ENCODE measurements at regions not wholly inside any gene's neighbourhood (a gene's known extent, or its start where the extent isn't known, plus 50 kb on each side); places are given as distances from the start of the nearest gene placed in this dataset.

DNA sequence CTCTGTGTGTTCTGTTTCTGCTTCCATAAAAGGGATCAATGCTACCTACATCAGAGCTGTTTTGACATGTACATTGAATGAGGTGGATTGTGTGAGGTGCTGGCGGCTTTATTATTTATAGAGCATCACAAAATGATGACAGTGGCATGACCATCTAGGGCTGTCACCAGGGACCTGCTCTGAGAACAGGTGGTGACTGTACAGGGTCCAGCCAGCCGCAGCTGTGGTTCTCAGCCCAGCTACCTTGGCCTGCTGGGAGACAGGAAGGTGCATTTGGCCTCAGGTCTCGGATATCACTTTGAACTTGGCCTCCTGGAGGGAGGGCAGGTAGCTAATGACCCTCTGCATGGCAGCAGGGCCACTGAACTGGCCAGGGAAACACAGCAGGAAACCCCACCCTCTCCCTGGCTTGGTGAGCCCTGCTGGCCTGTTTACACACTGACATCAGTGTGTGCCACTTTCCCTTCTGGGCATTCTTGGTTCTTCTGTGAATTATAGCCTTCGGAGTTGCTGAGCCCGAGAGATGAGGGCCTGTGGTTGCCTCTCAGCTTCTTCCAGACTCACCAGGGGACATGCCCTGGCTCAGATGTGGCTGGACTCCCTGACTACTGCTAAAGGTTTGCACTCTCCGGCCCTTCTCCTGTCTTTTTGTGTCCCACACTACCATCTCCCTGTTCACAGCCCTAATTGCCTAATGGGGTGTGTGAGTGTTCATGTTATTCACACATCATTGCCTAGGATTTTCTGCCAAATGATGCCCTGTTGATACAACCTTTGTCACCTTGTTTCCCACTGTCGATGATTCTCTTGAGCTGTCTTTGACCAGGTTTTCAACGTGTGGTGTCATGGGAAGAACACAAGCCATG is 109.2 kb upstream of the RAB12 start:
- TF ChIP-seq JUND (IDR thresholded peaks at IDR 0.05): no peak
- no peak for TF ChIP-seq GABPA (IDR thresholded peaks at IDR 0.05 in 1 of 2, conservative IDR thresholded peaks at IDR 0.05 in 1 of 2)
- TF ChIP-seq, protein P1, sequence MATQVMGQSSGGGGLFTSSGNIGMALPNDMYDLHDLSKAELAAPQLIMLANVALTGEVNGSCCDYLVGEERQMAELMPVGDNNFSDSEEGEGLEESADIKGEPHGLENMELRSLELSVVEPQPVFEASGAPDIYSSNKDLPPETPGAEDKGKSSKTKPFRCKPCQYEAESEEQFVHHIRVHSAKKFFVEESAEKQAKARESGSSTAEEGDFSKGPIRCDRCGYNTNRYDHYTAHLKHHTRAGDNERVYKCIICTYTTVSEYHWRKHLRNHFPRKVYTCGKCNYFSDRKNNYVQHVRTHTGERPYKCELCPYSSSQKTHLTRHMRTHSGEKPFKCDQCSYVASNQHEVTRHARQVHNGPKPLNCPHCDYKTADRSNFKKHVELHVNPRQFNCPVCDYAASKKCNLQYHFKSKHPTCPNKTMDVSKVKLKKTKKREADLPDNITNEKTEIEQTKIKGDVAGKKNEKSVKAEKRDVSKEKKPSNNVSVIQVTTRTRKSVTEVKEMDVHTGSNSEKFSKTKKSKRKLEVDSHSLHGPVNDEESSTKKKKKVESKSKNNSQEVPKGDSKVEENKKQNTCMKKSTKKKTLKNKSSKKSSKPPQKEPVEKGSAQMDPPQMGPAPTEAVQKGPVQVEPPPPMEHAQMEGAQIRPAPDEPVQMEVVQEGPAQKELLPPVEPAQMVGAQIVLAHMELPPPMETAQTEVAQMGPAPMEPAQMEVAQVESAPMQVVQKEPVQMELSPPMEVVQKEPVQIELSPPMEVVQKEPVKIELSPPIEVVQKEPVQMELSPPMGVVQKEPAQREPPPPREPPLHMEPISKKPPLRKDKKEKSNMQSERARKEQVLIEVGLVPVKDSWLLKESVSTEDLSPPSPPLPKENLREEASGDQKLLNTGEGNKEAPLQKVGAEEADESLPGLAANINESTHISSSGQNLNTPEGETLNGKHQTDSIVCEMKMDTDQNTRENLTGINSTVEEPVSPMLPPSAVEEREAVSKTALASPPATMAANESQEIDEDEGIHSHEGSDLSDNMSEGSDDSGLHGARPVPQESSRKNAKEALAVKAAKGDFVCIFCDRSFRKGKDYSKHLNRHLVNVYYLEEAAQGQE (IDR thresholded peaks at IDR 0.05): no peak
- TF ChIP-seq RAD21 (IDR thresholded peaks at IDR 0.05): no peak
- TF ChIP-seq CTCF (IDR thresholded peaks at IDR 0.05; ENCODE audit: low read depth, low read length, missing input control): no peak
- no peak for TF ChIP-seq EGR1 (IDR thresholded peaks at IDR 0.05; ENCODE audit: low read depth in 2 of 2)
- TF ChIP-seq, protein P2, sequence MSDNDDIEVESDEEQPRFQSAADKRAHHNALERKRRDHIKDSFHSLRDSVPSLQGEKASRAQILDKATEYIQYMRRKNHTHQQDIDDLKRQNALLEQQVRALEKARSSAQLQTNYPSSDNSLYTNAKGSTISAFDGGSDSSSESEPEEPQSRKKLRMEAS (IDR thresholded peaks at IDR 0.05): no peak
- no peak for TF ChIP-seq TAF1 (conservative IDR thresholded peaks at IDR 0.05)
- TF ChIP-seq YY1 (IDR thresholded peaks at IDR 0.05): no peak
- TF ChIP-seq RXRA (IDR thresholded peaks at IDR 0.05): no peak
- TF ChIP-seq SP1 (IDR thresholded peaks at IDR 0.05): no peak
- no peak for TF ChIP-seq HNF4A (conservative IDR thresholded peaks at IDR 0.05)
- TF ChIP-seq ATF3 (IDR thresholded peaks at IDR 0.05): no peak

All from liver (tissue), 3 donors.